Fibroblast of gingiva (primary cell): ENCODE measurements at regions not wholly inside any gene's neighbourhood (a gene's known extent, or its start where the extent isn't known, plus 50 kb on each side); places are given as distances from the start of the nearest gene placed in this dataset.
"Not testable (repeated sequence)": the region's sequence is repeated elsewhere in the genome, so short reads cannot be mapped to it uniquely, and the experiment has no call there.

Experiments
- DNase-seq: peaks from one replicate; pipeline ENCODE4 v3.0.0-alpha.2; 2011; ENCODE audit warnings: low read depth

DNA sequence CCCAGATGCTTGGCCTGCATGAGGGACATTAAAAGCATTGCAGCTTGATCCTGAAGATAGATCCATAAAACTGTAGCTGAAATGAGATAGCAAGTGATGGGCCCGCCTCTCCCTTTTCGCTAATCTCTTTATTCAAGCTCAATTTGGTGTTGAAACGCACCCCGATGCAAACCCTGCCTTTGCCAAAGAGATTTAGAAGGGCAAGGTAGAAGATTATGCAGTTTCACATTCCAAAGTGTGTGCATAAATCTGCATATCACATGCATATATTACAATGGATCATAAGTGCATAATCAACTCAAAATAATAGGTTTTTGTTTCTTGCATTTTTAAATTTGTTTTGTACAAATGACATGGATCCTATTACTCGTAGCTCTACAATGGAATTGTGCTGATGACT lies 80.1 kb upstream of the SHANK2 start:
- DNase-seq, result no peak

DNA sequence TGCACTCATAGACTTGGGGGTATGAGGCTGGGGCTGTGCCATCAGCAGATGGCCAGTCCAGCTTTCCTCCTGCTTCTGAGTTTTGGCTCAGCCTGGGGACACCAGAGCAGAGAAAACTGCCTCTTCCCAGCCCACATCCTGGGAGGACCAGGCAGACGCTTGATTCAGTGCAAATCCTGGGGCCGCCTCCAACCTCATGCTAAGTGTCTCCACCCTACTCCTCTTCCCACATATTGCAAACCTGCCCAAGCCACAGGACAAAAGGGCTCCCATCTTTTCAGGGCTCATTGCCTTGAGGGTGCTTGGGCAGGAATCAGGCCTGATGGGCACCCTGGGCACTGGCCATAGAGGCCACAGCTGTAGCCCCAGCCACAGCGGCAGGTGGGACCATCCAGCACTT lies 79.7 kb upstream of the SHANK2 start:
- no peak for DNase-seq

DNA sequence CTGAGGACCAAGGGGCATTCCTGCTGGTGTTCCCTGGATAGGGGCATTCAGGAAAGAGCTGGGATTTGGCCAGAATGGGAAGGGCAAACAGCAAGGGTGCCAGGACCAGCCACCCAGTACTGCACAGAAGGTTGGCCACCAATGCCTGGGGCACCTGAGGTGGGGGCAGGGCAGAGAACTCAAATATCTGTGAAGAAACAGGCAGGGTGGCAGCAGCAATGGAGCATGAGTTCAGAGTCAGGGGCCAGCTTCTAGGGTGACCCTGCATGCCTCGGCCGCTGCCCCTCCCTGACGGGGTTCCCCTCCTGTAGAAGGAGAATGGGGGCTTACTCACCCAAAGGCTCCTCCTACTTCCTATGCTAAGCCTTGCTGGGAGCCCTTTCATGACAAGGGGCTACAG lies 79.3 kb upstream of the SHANK2 start:
- no peak for DNase-seq

DNA sequence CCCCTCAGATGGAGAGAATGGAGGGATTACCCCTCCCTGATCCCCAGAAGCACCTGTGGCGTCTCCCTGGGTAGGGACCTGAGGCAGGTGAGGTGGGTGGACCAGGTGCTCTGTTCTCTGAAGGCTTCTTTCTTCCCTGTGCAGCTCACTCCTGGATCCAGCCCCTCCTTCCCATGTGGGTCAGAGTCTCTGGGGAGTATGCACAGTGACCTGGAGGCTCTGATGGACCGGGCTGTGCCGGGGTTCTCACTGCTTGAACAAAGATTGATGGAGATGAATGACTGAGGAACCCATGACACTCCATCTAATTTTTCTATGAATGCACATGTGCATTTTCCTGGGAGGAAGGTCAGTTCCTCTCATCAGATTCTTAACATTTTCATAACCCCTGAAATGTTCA lies 78.6 kb upstream of the SHANK2 start:
- DNase-seq, result no peak

DNA sequence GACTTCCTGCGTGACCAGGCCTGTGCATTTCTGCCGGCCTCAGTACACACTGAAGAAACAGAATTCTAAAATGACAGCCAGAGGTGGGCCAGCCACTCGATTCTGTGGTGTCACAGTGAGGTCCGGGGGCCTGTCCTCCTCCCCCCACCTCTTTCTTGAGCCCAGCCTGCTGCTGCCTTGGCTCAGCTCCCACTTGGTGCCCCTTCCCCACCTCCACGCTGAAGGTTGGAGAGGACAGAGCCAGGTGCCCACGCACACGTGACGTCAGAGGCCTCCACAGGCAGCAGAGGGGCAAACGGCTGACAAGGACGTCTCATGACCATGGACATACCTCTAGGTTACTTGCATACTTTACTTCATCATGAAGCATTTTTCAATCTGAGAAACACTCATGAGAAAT lies 78.0 kb upstream of the SHANK2 start:
- no peak for DNase-seq

DNA sequence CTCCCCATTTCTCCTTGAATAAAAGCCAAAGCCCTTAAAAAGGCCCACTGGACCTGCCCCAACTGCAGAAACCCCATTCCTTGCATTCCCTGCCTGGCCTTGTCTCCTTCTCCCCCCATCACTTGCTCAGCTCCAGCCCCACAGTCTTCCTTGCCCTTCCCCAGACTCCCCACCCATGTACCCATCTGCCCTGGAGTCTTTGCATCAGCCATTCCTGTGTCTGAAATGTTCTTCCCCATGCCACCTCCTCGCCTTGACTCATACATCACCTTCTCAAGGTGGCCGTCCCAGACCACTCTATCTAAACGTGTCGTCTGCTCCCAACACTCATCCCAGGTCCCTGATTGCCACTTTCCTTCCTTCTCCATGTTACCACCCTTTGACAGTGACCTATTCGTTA lies 77.4 kb upstream of the SHANK2 start:
- DNase-seq, result no peak

DNA sequence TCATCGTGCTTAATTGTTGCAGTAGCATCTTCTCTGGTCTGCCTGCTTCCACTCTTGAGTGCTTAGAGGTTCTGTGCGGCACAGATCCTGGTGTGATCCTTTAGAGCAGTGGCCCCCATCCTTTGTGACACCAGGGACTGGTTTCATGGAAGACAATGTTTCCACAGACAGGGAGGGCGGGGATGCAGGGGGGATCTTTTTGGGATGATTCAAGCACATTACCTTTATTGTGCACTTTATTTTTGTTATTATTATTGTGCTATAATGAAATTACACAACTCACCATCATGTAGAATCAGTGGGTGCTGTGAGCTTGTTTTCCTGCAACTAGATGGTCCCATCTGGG lies 76.8 kb upstream of the SHANK2 start:
- no peak for DNase-seq

DNA sequence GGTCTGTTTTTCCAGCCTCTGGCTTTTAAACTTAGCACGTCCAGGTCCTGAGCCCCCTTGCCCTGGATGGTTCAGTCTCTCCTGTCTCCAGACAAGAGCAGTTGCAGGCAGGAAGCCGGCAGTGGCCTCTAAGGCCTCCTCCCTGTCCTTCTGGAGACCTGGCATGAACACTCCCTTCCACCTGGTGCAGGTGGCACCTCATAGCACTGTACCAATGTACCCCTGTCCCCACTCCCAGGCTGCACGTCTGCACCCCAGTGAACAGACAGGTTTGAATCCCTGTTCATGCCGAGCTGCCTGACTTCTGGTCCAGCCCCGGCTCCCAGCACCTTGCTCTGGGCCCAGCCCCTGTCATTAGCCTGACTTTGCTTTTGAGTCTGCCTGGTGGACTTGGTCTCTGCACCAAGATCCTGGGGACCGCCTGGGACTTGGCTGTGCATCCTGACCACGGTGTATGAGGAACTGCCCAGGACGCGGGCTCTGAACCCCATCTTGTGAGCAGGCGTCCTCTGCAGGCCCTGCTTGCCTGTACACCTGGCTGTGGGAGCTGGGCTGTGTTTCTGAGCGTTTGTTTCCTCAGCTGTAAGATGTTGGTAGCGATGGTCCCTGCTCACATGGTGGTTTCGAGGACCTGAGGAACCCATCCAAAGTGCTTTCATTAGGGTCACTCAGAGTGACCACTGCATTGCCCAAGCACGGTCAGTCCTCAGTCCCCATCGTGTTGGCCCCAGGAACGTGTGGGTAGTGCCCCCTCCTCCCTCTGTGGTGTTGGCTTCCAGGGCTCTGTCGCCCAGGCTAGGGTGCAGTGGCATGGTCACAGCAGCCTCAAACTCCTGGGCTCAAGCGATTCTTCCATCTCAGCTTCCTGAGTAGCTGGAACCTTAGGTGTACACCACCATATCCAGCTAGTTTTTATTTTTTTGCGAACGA lies 75.0 kb upstream of the SHANK2 start:
- DNase-seq, result no peak

DNA sequence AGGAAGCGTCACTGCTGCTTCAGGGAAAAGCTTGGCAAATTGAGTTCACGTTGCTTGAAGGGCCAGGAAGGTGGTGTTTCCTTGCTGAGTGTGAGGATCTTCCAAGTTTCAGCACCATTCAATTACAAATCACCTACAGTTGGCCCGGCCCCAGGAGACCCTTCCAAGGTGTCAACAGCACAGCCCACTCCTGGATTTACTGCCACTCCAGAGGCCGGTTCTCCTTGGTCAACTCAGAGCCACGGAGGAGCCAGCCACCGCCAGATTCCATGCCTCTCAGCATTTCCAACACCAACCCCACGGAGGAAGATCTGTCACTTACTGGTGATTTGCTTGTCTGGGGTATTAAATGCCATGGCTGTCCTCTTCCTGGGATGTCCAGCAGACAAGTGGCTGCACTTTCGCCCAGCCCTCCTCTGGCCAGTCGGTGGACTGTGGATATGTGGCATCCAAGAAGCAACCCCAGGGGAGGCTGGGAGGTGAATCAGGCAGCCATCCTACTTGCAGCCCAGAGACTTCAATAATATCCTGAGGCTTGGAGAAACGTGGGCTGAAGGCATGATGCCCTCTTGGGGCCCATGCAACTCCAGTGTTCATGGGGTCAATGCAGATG lies 74.1 kb upstream of the SHANK2 start:
- DNase-seq, result no peak

DNA sequence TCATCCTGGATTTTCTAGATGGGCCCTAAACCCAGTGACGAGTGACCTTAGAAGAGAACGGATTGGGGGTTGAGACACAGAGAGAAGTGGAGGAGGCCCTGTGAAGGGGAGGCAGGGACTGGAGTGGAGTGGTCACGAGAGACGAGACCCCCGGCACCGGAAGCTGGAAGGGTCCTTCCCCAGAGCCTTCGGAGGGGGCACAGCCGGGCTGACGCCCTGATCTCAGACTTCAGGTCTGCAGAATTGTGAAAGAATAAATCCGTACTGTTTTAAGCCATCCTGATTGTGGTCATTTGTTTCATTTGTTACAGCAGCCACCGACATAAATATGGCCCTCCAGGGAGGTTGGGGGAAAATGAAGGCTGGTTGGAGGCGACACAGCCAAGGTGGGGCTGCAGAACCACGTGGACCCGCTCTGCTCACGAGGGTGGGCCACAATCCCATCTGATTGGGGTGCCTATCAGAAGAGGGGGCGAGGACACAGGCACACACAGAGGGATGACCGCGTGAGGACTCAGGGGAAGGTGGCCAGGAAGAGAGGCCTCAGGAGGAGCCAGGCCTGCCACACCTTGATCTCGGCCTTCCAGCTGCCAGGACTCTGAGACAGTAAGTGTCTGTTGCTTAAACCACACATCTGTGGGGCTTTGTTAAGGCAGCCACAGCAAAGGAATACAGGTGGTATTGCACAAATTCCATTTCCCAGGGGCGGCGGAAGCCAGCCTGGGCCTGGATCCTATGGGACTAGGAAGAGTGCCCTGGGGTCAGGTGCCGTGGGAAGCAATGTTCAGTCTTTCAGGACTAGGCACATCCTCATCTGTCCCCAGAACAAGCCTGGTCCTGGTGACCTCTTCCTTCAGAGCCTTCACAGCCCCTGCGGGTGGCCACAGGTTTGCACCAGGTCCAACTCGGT lies 73.3 kb upstream of the SHANK2 start:
- DNase-seq, result no peak

DNA sequence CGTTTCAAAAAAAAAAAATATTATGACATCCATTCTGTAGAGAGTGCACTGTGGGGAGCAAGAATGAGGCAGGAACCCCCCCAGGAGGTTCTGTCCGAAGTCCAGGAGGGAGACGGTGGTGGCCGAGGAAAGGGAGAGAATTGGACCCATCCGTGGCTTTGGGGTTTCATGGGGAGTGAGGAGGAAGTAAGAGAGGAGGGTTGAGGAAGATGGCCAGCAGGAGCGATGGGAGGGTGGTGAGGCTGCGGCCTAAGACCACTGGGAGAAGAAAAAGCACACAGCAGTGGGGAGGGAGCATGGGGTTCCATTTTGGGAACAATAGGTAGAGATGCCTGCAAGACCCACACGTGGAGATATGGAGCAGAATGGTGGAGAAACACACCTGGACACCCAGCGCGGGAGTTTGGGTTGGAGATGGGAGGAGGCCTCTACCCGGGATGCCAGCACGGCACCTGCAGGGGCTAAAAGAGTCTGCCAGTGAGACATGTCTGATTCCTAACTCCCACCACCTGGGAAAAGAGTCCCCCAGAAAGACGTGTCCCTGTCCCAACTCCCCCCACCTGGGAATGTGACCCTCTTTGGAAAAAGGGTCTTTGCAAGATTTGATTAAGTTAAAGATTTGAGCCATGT lies 72.5 kb upstream of the SHANK2 start:
- no peak for DNase-seq

DNA sequence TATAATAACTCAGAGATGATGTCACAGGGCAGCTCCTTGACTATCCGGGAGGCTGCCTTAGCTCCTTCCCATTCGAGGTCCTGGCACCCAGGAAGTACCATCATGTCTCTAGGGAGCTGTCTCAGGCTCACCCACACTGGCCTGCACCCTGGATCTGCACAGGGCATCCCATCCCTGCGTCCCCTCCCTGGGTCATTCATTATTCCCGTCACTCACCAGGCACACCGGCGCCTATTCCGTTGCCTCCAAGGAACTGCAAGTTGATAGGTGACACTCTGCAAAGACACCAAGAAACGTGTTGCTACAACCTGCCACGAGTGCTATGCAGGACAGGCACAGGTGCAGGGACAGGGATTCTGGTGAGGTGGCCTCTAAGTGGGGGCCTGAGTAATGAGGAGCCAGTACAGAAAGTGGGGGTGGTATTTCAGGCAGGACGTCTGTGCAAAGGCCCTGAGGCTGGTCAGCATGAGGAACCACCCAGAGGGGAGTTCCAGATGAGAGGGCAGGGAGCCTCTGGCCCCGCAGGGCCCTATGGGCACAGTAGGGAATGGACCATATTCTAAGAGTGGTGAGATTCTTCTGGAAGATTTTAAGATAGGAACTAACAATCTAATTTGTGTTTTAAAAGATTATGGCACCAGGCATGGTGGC lies 71.6 kb upstream of the SHANK2 start:
- no peak for DNase-seq

DNA sequence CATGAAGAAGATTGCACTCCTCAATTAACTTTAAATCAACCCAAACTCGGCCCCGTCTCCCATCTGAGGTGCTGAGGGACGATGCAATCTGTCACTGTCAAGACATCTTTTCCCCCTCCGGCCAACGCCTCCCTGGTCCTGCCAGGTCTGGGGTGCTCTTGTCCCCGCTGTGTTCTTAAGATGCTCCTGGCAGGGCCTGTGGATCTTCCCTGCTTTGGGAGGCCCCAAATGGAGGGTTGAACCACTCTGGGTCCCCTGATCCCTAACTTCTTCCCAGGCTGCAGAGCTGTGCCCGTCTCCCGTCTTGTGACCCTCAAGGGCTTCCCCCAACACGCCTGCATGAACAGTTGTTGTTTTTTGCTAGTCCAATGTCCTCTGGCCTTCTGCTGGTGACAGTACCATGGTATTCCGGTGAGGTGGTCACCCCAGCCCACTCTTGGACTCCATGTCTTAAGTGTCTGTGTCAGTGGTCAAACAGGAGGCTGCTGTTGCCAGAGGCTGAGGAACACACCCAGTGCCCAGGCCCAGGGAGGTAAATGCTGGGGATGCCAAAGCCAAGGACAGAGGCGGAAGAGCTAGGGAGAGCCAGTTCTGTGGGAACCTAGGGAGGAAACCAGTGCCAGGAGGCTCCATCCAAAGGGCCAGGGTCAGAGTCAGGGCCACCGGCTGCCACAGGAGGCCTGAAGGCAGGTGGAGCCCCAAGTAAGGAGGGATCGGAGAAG lies 70.6 kb upstream of the SHANK2 start:
- no peak for DNase-seq

DNA sequence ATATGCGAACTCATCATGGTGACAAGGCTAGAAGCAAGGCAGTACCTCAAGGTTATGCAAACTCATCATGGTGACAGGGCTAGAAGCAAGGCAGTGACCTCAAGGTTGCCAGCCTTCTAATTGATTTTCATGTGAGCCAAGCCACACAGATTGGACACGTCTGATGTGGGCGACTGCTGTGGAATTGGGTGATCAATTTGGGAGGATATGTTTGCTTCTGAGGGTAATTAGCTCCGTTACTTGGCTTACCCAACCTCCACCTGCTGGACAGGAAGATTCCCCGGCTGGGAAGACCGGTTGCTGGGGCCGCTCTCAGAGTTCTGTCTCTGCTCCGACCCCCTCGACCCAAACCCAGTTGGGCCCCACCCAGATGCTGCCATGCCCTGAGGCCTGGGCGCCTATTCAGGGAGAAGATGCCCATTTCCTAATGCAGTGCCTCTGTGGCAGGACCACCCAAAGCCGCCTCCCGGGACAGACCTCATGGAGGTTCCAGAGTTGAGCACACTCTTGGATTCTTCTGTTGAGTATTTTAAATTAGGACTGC lies 69.9 kb upstream of the SHANK2 start:
- no peak for DNase-seq

DNA sequence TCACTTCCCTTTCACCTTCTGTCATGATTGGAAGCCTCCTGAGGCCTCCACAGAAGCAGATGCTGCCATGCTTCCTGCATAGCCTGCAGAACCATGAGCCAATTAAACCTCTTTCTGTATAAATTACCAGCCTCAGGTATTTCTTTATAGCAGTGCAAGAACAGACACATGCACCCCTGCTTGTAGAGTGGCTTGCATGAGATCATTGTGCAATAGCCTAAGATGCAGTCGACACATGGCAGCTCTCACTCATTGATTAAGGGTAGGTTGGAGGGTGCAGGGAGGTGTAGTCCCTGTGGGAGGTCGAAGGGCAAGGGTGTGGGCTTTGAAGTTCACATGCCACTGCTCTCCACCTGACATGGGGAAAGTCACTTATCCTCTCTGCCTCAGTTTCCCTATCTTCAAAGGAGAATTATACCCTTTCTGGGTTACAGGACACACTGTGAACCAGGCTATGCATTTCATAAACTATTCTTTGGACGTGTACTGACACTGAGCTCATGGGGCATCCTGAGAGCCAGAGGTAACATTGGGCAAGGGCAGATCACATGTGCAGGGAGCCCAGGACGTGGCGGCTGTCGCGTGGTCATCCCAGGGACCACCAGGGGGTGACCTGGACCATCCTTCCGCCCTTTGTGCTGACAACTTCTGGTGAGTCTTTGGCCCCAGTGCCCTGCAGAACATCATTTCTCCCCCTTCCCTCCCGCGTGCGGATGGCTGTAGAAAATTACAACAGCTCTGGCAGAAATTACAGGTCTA lies 69.2 kb upstream of the SHANK2 start:
- no peak for DNase-seq

DNA sequence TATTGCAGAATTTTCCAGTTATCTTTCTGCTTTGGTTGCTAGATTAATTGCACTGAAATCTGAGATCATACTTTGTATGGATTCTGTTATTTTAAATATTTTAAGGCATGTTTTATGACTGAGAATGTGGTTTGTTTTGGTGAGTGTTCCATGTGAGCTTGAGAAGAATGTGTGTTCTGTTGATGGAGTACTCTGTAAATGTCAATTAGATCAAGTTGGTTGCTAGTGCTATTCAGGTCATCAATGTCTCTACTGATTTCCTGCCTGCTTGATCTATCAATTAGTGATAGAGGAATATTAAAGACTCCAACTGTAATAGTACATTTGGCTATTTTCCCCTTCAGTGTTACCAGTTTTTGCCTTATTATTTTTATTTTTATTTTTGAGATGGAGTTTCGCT lies 64.3 kb upstream of the SHANK2 start:
- DNase-seq, result no peak

DNA sequence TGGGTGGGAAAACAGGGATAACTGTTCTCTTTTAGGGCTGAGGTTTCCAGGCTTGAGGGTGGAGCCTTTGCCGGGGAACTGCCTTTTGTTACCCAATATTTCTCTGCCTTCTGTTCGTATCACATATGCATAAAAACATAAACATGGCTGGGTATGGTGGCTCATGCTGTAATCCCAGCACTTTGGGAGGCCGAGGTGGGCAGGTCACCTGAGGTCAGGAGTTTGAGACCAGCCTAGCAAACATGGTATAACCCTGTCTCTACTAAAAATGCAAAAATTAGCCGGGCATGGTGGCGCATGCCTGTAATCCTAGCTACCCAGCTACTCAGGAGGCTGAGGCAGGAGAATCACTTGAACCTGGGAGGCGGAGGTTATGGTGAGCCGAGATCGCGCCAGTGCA lies 60.2 kb upstream of the SHANK2 start:
- DNase-seq, result not testable (repeated sequence)

DNA sequence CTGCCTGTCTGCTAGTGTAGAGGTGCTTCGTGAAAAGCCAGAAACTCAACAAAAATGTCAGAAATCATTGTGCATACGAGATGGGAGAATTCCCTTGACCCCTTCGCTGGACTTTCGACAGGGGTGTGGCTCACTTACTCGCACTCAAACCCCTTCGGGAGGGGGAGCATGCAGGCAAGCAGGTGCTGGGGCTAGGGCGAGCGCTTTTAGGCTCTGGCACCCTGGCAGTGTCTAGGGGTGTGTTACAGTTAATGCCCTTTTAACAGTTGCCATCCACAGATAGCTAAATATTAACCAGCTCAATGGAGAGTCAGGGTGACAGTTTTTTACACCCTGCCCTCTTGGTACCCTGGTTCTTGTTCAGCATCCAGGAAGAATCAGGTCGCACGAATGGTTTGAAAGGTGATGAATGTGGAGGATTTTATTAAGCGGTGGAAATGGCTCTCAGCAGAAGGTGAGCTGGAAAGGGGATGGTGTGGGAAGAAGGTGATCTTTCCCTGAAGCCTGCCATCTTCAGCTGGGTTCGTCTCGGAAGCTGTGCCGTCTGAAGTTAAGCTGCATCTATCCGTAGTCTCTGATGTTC lies 59.6 kb upstream of the SHANK2 start:
- no peak for DNase-seq

DNA sequence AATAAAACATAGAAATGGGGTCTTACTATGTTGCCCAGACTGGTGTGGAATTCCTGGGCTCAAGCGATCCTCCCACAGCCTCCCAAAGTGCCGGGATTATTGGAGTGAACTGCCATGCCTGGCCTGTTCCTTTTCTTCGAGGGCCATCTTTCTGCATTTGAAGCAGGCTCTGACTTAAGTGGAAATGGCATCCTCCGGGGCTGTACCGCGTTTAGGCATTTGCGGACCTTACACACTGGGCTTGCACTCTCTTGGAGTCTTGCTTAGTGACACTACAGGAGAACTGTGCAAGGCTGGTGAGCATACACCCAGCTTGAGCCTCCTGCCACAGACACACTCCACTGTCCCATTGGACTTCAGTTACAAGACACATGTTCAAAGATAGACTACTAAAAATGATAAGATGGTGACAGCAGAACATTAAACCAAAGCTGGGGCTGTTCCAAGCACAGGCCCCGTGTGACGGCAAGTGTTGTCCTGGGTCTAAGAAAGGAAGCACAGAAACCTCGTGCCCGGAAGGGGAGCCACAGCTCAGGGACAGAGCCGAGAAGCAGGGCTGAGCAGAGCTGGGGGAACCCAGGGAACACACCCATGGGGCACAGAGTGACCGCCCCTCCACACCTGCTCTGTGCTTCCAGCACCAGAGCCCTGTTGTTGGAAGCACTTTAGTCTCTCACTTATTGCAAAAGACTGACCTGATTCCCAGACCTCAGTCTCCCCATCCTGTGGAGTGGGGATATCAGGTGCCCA lies 59.0 kb upstream of the SHANK2 start:
- DNase-seq, result no peak
